ENCODE measurements at regions not wholly inside any gene's neighbourhood (a gene's known extent, or its start where the extent isn't known, plus 50 kb on each side); places are given as distances from the start of the nearest gene placed in this dataset.

GRCh38 chr5:123858938-123859337 lies 347.0 kb downstream of the CSNK1G3 start:
- Histone ChIP-seq H3K4me1 (ENCODE audit: control insufficient read depth in 3 of 3, insufficient read depth in 3 of 3, low read length in 3 of 3) (no peaks in the 10 kb centered on the region), H3K27me3 (ENCODE audit: control insufficient read depth in 3 of 3, insufficient read depth in 3 of 3, low read length in 3 of 3) (no peaks in the 10 kb centered on the region), H3K9me3 (ENCODE audit: control insufficient read depth in 3 of 3, low read length in 3 of 3) (no peaks in the 10 kb centered on the region), H3K27ac (ENCODE audit: low read depth, low read length) (no peak overlapping the region), H3K36me3 (ENCODE audit: control insufficient read depth in 3 of 3, insufficient read depth in 3 of 3, low read length in 3 of 3) (no peaks in the 10 kb centered on the region), H3K9ac (ENCODE audit: low read depth in 1 of 3, low read length in 3 of 3) (no peak overlapping the region), H3K4me3 (ENCODE audit: low read length in 3 of 3) (no peak overlapping the region)

DNA sequence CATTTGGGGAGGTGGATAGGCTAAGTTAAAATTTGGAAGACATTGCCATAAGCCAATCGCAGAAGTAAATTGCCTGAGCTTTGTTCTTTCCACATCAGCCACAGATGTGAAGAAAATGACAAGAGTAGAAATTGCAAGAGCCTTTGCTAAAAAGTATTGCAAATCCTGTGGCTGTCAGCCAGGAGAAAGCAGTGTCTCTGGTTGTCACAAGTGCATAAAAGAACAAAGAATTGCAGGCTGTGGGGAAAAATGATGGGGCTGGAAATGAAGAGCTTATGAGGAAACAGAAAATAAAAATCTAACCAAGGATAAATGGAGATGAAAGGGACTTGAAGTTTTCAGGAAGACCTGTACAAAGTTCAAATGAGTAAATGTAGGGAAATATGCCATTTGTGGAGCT lies 344.8 kb downstream of the CSNK1G3 start:
- no peak overlapping the region for H3K9ac ChIP-seq (ENCODE audit: low read depth in 1 of 3, low read length in 3 of 3)
- no peaks in the 10 kb centered on the region for H3K4me1 ChIP-seq (ENCODE audit: control insufficient read depth in 3 of 3, insufficient read depth in 3 of 3, low read length in 3 of 3)
- no peaks in the 10 kb centered on the region for H3K27me3 ChIP-seq (ENCODE audit: control insufficient read depth in 3 of 3, insufficient read depth in 3 of 3, low read length in 3 of 3)
- peaks cover 0 to 4% (median 0%) of the 10 kb centered on the region in 3 donors for H3K9me3 ChIP-seq (ENCODE audit: control insufficient read depth in 3 of 3, low read length in 3 of 3)
- H3K36me3 ChIP-seq (ENCODE audit: control insufficient read depth in 3 of 3, insufficient read depth in 3 of 3, low read length in 3 of 3) = no peaks in the 10 kb centered on the region
- H3K4me3 ChIP-seq (ENCODE audit: low read length in 3 of 3) = no peak overlapping the region
- H3K27ac ChIP-seq (ENCODE audit: low read depth, low read length) = no peak overlapping the region

DNA sequence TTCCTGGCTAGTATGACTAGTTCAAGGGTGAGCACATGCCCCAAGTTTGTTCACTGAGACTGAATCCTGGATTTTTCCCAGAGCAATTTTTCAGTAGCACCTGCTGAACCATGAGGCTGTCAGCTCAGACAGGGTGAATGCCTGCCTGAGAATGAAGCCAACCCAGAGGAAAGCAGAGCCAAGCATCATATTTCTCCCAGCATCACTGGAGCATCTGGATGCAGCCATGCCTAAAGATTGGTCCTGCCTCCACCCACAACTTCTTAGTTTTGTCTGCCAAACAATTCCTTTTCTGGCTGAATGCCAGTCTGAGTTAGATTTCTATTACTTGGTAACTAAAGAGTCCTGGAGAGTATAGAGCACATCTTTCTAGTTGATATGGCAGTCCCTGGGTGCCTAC lies 343.6 kb downstream of the CSNK1G3 start:
- H3K27ac ChIP-seq (ENCODE audit: low read depth, low read length) = no peak overlapping the region
- H3K36me3 ChIP-seq (ENCODE audit: control insufficient read depth in 3 of 3, insufficient read depth in 3 of 3, low read length in 3 of 3) = no peaks in the 10 kb centered on the region
- peaks cover 0 to 4% (median 0%) of the 10 kb centered on the region in 3 donors for H3K9me3 ChIP-seq (ENCODE audit: control insufficient read depth in 3 of 3, low read length in 3 of 3)
- H3K9ac ChIP-seq (ENCODE audit: low read depth in 1 of 3, low read length in 3 of 3) = no peak overlapping the region
- no peaks in the 10 kb centered on the region for H3K27me3 ChIP-seq (ENCODE audit: control insufficient read depth in 3 of 3, insufficient read depth in 3 of 3, low read length in 3 of 3)
- no peaks in the 10 kb centered on the region for H3K4me1 ChIP-seq (ENCODE audit: control insufficient read depth in 3 of 3, insufficient read depth in 3 of 3, low read length in 3 of 3)
- no peak overlapping the region for H3K4me3 ChIP-seq (ENCODE audit: low read length in 3 of 3)

GRCh38 chr5:123845356-123846100 lies 333.6 kb downstream of the CSNK1G3 start:
- H3K27ac ChIP-seq (ENCODE audit: low read depth, low read length) = no peak overlapping the region
- no peak overlapping the region for H3K4me3 ChIP-seq (ENCODE audit: low read length in 3 of 3)
- no peak overlapping the region for H3K9ac ChIP-seq (ENCODE audit: low read depth in 1 of 3, low read length in 3 of 3)
- no peaks in the 10 kb centered on the region for H3K4me1 ChIP-seq (ENCODE audit: control insufficient read depth in 3 of 3, insufficient read depth in 3 of 3, low read length in 3 of 3)
- H3K9me3 ChIP-seq (ENCODE audit: control insufficient read depth in 3 of 3, low read length in 3 of 3) = no peaks in the 10 kb centered on the region
- H3K36me3 ChIP-seq (ENCODE audit: control insufficient read depth in 3 of 3, insufficient read depth in 3 of 3, low read length in 3 of 3) = no peaks in the 10 kb centered on the region
- H3K27me3 ChIP-seq (ENCODE audit: control insufficient read depth in 3 of 3, insufficient read depth in 3 of 3, low read length in 3 of 3) = no peaks in the 10 kb centered on the region

GRCh38 chr5:123844873-123845272 lies 332.9 kb downstream of the CSNK1G3 start:
- Histone ChIP-seq H3K36me3 (ENCODE audit: control insufficient read depth in 3 of 3, insufficient read depth in 3 of 3, low read length in 3 of 3) (no peaks in the 10 kb centered on the region), H3K4me3 (ENCODE audit: low read length in 3 of 3) (no peak overlapping the region), H3K27me3 (ENCODE audit: control insufficient read depth in 3 of 3, insufficient read depth in 3 of 3, low read length in 3 of 3) (no peaks in the 10 kb centered on the region), H3K27ac (ENCODE audit: low read depth, low read length) (no peak overlapping the region), H3K9me3 (ENCODE audit: control insufficient read depth in 3 of 3, low read length in 3 of 3) (no peaks in the 10 kb centered on the region), H3K4me1 (ENCODE audit: control insufficient read depth in 3 of 3, insufficient read depth in 3 of 3, low read length in 3 of 3) (no peaks in the 10 kb centered on the region), H3K9ac (ENCODE audit: low read depth in 1 of 3, low read length in 3 of 3) (no peak overlapping the region)

DNA sequence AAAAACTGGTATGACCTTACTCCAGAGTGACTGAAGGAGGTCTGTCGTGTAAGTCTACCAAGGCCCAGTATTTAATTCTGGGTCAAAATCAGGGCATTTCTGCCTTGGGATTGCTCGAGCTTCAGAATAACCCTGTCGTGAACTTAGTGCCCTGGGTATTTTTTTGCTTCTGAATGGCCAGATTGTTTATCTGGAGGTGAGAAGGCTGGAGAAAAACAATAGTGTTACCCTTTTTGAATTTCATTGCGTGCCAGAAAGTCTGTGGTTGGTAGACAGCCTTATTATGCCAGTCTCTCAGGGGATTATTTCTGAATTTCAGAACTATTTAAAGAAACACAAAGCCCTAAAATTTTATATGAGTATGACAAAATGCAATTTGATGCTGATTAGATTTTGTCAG lies 323.4 kb downstream of the CSNK1G3 start:
- Histone ChIP-seq H3K9ac (ENCODE audit: low read depth in 1 of 3, low read length in 3 of 3) (no peak overlapping the region), H3K27me3 (ENCODE audit: control insufficient read depth in 3 of 3, insufficient read depth in 3 of 3, low read length in 3 of 3) (no peaks in the 10 kb centered on the region), H3K36me3 (ENCODE audit: control insufficient read depth in 3 of 3, insufficient read depth in 3 of 3, low read length in 3 of 3) (no peaks in the 10 kb centered on the region), H3K9me3 (ENCODE audit: control insufficient read depth in 3 of 3, low read length in 3 of 3) (no peaks in the 10 kb centered on the region), H3K27ac (ENCODE audit: low read depth, low read length) (no peak overlapping the region), H3K4me1 (ENCODE audit: control insufficient read depth in 3 of 3, insufficient read depth in 3 of 3, low read length in 3 of 3) (no peaks in the 10 kb centered on the region), H3K4me3 (ENCODE audit: low read length in 3 of 3) (no peak overlapping the region)

DNA sequence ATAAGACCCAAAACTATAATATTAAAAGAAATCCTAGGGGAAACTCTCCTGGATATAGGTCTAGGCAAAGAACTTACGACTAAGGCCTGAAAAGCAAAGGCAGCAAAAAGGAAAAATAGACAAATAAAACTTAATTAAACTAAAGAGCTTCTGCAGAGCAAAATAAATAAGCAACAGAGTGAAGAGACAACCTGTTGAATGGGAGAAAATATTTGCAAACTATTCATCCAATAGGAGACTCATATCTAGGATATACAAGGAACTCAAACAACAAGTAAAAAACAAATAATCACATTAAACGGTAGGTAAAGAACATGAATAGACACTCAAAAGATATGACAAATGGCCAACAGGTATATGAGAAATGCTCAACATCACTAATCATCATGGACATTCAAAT lies 318.6 kb downstream of the CSNK1G3 start:
- Histone ChIP-seq H3K27ac (ENCODE audit: low read depth, low read length) (no peak overlapping the region), H3K4me1 (ENCODE audit: control insufficient read depth in 3 of 3, insufficient read depth in 3 of 3, low read length in 3 of 3) (no peaks in the 10 kb centered on the region), H3K27me3 (ENCODE audit: control insufficient read depth in 3 of 3, insufficient read depth in 3 of 3, low read length in 3 of 3) (no peaks in the 10 kb centered on the region), H3K4me3 (ENCODE audit: low read length in 3 of 3) (no peak overlapping the region), H3K9me3 (ENCODE audit: control insufficient read depth in 3 of 3, low read length in 3 of 3) (no peaks in the 10 kb centered on the region), H3K9ac (ENCODE audit: low read depth in 1 of 3, low read length in 3 of 3) (no peak overlapping the region), H3K36me3 (ENCODE audit: control insufficient read depth in 3 of 3, insufficient read depth in 3 of 3, low read length in 3 of 3) (no peaks in the 10 kb centered on the region)

- Histone ChIP-seq H3K27me3 (ENCODE audit: control insufficient read depth in 3 of 3, insufficient read depth in 3 of 3, low read length in 3 of 3) (no peaks in the 10 kb centered on the region), H3K36me3 (ENCODE audit: control insufficient read depth in 3 of 3, insufficient read depth in 3 of 3, low read length in 3 of 3) (no peaks in the 10 kb centered on the region), H3K9me3 (ENCODE audit: control insufficient read depth in 3 of 3, low read length in 3 of 3) (no peaks in the 10 kb centered on the region), H3K4me3 (ENCODE audit: low read length in 3 of 3) (no peak overlapping the region), H3K9ac (ENCODE audit: low read depth in 1 of 3, low read length in 3 of 3) (no peak overlapping the region), H3K27ac (ENCODE audit: low read depth, low read length) (no peak overlapping the region), H3K4me1 (ENCODE audit: control insufficient read depth in 3 of 3, insufficient read depth in 3 of 3, low read length in 3 of 3) (no peaks in the 10 kb centered on the region)
Observed at GRCh38 chr5:123827811-123828210, 315.8 kb downstream of the CSNK1G3 start.

GRCh38 chr5:123819833-123820232 lies 307.9 kb downstream of the CSNK1G3 start:
- Histone ChIP-seq H3K27ac (ENCODE audit: low read depth, low read length) (no peak overlapping the region), H3K9me3 (ENCODE audit: control insufficient read depth in 3 of 3, low read length in 3 of 3) (no peaks in the 10 kb centered on the region), H3K4me3 (ENCODE audit: low read length in 3 of 3) (no peak overlapping the region), H3K36me3 (ENCODE audit: control insufficient read depth in 3 of 3, insufficient read depth in 3 of 3, low read length in 3 of 3) (no peaks in the 10 kb centered on the region), H3K27me3 (ENCODE audit: control insufficient read depth in 3 of 3, insufficient read depth in 3 of 3, low read length in 3 of 3) (no peaks in the 10 kb centered on the region), H3K4me1 (ENCODE audit: control insufficient read depth in 3 of 3, insufficient read depth in 3 of 3, low read length in 3 of 3) (peaks cover under 1 to 3% (median 3%) of the 10 kb centered on the region in 3 donors), H3K9ac (ENCODE audit: low read depth in 1 of 3, low read length in 3 of 3) (no peak overlapping the region)

- peaks cover 3 to 6% (median 4%) of the 10 kb centered on the region in 3 donors for H3K4me1 ChIP-seq (ENCODE audit: control insufficient read depth in 3 of 3, insufficient read depth in 3 of 3, low read length in 3 of 3)
- no peaks in the 10 kb centered on the region for H3K36me3 ChIP-seq (ENCODE audit: control insufficient read depth in 3 of 3, insufficient read depth in 3 of 3, low read length in 3 of 3)
Observed at GRCh38 chr5:123819386-123819785, 307.4 kb downstream of the CSNK1G3 start.

More at GRCh38 chr5:123819386-123819785, 307.4 kb downstream of the CSNK1G3 start:
- Histone ChIP-seq H3K9me3 (ENCODE audit: control insufficient read depth in 3 of 3, low read length in 3 of 3) (no peaks in the 10 kb centered on the region), H3K27ac (ENCODE audit: low read depth, low read length) (no peak overlapping the region), H3K9ac (ENCODE audit: low read depth in 1 of 3, low read length in 3 of 3) (no peak overlapping the region), H3K27me3 (ENCODE audit: control insufficient read depth in 3 of 3, insufficient read depth in 3 of 3, low read length in 3 of 3) (no peaks in the 10 kb centered on the region), H3K4me3 (ENCODE audit: low read length in 3 of 3) (no peak overlapping the region)
